ENCODE measurements at regions not wholly inside any gene's neighbourhood (a gene's known extent, or its start where the extent isn't known, plus 50 kb on each side); places are given as distances from the start of the nearest gene placed in this dataset.

DNA sequence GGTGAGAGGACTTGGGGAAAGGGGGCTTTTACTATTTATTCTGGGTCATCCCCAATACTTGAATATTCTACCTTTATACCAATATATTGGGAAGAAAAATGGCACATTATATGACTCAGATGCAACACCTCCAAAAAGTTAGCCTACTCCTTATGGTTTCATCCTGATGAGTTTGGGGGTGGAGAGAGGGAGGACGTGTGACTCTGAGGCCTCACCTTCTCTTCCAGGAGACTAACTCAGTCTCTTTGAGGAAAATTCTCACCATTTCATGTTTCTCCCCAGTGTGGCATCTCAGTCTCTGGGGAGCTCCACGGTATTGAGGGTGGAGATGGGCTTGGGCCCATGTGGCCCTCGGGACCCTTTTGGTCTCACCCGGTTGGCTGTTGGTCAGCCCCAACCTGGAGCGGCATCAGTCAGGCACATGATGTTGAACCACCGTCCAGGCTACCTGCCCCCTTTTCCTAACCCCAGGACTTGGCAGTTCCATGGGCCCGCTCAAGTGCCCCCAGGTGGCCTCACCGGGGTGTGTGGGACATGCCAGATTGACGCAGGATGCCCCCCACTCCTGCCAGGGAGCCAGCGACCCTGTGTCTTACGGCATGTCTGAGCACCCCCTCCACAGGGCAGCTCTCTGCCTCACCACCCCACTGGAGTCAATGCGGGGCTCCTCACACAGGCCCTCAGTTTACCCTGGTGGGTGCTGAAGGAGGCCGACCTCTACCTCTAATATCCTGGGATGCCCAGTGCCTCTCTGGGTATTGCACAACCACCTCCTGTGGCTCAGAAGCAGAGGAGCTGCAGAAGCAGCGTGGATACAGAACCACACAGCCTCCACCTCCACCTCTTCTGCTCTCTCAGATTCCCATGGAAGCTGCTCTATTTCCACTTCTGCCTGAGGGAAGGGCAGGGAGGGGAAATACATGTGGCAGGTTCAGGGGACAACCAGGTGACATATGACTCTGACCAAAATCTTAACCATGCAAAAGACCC lies 297.4 kb downstream of the EIPR1 start:
- TF ChIP-seq CTCF (IDR thresholded peaks at IDR 0.05; ENCODE audit: insufficient read depth, low read length, poor library complexity, severe bottlenecking) (no peak), EZH2phosphoT487 (conservative IDR thresholded peaks at IDR 0.05; ENCODE audit: low read length) (no peak)

All from SU-DHL-6 (cell line).